WTC11 (cell line): ENCODE measurements at regions not wholly inside any gene's neighbourhood (a gene's known extent, or its start where the extent isn't known, plus 50 kb on each side); places are given as distances from the start of the nearest gene placed in this dataset.

ENCODE experiments used
- ATAC-seq: fragments of 200-7000 bp; cut with Tn5 transposase; 2 replicates; pipeline ENCODE4 v1.10.0; 2021; ENCODE audit warnings: mild to moderate bottlenecking, moderate library complexity
- CTCF ChIA-PET: fragments of 300-600 bp; sonication (Branson Sonifier 250); formaldehyde crosslinking; loops from one replicate; lab custom pipeline; 2021; ENCODE audit warnings: antibody characterized with exemption; lab: Charles Lee
- POLR2A ChIA-PET: fragments of 350-600 bp; sonication (Branson Sonifier 250); formaldehyde crosslinking; loops from one replicate; lab custom pipeline; 2021; ENCODE audit warnings: antibody characterized with exemption; lab: Charles Lee
- DNase-seq: peaks from one replicate; pipeline ENCODE4 v3.0.0; 2021; ENCODE audit warnings: low spot score
- H3K27ac Mint-ChIP-seq: 2 replicates; pipeline ENCODE4 v1.8.0; 2021; ENCODE audit warnings: mixed read lengths
- H3K27me3 Mint-ChIP-seq: 2 replicates; pipeline ENCODE4 v1.8.0; 2021; ENCODE audit warnings: low read depth, mild to moderate bottlenecking, moderate library complexity, mixed read lengths
- H3K36me3 Mint-ChIP-seq: 2 replicates; pipeline ENCODE4 v1.8.0; 2021; ENCODE audit warnings: mixed read lengths
- H3K4me1 Mint-ChIP-seq: 2 replicates; pipeline ENCODE4 v1.8.0; 2022; ENCODE audit warnings: mixed read lengths
- H3K4me3 Mint-ChIP-seq: 2 replicates; pipeline ENCODE4 v1.8.0; 2021; ENCODE audit warnings: mild to moderate bottlenecking, moderate library complexity, mixed read lengths
- H3K9me3 Mint-ChIP-seq: 2 replicates; pipeline ENCODE4 v1.8.0; 2021; ENCODE audit warnings: mixed read lengths
- ELF4 ChIP-seq: sonication (generic); formaldehyde crosslinking; IDR thresholded peaks from 2 replicates; pipeline ENCODE4 v1.8.1; 2022; ENCODE audit warnings: low read depth, mild to moderate bottlenecking, moderate library complexity, missing genetic modification reagents
- ETV6 ChIP-seq: sonication (generic); formaldehyde crosslinking; IDR thresholded peaks from 2 replicates; pipeline ENCODE4 v1.8.1; 2022; ENCODE audit warnings: mild to moderate bottlenecking, missing genetic modification reagents
- FOXK1 ChIP-seq: sonication (generic); formaldehyde crosslinking; IDR thresholded peaks from 2 replicates; pipeline ENCODE4 v1.8.0; 2022; ENCODE audit warnings: mild to moderate bottlenecking, moderate library complexity, missing genetic modification reagents
- GRHL2 ChIP-seq: fragments of 250-450 bp; sonication (Bioruptor Pico); IDR thresholded peaks from 2 replicates; pipeline ENCODE4 v1.8.0; 2022; ENCODE audit warnings: mild to moderate bottlenecking, moderate library complexity; ENCODE audit not compliant: insufficient replicate concordance, severe bottlenecking
- HMGA2 ChIP-seq: fragments of 250-450 bp; sonication (Bioruptor Pico); IDR thresholded peaks from 2 replicates; pipeline ENCODE4 v1.4.0; 2021; ENCODE audit warnings: mild to moderate bottlenecking, moderate library complexity
- IRF2 ChIP-seq: sonication (generic); formaldehyde crosslinking; IDR thresholded peaks from 2 replicates; pipeline ENCODE4 v1.8.0; 2022; ENCODE audit warnings: low read depth, missing genetic modification reagents, borderline replicate concordance
- KAT7 ChIP-seq: sonication (generic); formaldehyde crosslinking; IDR thresholded peaks from 2 replicates; pipeline ENCODE4 v1.8.1; 2023; ENCODE audit warnings: missing genetic modification reagents, mild to moderate bottlenecking, borderline replicate concordance
- MYBL2 ChIP-seq: sonication (generic); formaldehyde crosslinking; IDR thresholded peaks from 2 replicates; pipeline ENCODE4 v1.8.1; 2023; ENCODE audit warnings: mild to moderate bottlenecking, moderate library complexity, missing genetic modification reagents
- NR3C1 ChIP-seq: sonication (generic); formaldehyde crosslinking; conservative IDR thresholded peaks from 2 replicates; pipeline ENCODE4 v1.8.1; 2023; ENCODE audit warnings: low read depth, mild to moderate bottlenecking, missing genetic modification reagents
- RELA ChIP-seq: sonication (generic); formaldehyde crosslinking; IDR thresholded peaks from 2 replicates; pipeline ENCODE4 v1.8.1; 2022; ENCODE audit warnings: missing genetic modification reagents, mild to moderate bottlenecking, borderline replicate concordance
- SMAD3 ChIP-seq: sonication (generic); formaldehyde crosslinking; IDR thresholded peaks from 2 replicates; pipeline ENCODE4 v1.8.0; 2022; ENCODE audit warnings: missing genetic modification reagents, mild to moderate bottlenecking, borderline replicate concordance
- TCF7 ChIP-seq: sonication (generic); formaldehyde crosslinking; IDR thresholded peaks from 2 replicates; pipeline ENCODE4 v1.8.0; 2022; ENCODE audit warnings: mild to moderate bottlenecking, low read depth, missing genetic modification reagents, moderate library complexity
- TP53 ChIP-seq: sonication (generic); formaldehyde crosslinking; IDR thresholded peaks from 2 replicates; pipeline ENCODE4 v1.8.1; 2023; ENCODE audit warnings: mild to moderate bottlenecking, missing genetic modification reagents
- ZBTB21 ChIP-seq: sonication (generic); formaldehyde crosslinking; IDR thresholded peaks from 2 replicates; pipeline ENCODE4 v1.8.1; 2023; ENCODE audit warnings: mild to moderate bottlenecking, missing genetic modification reagents, borderline replicate concordance
- ZNF232 ChIP-seq: sonication (generic); formaldehyde crosslinking; IDR thresholded peaks from 2 replicates; pipeline ENCODE4 v1.8.0; 2022; ENCODE audit warnings: mild to moderate bottlenecking, missing genetic modification reagents
- ZNF317 ChIP-seq: sonication (generic); formaldehyde crosslinking; IDR thresholded peaks from 2 replicates; pipeline ENCODE4 v1.8.1; 2023; ENCODE audit warnings: low read depth, mild to moderate bottlenecking, moderate library complexity, missing genetic modification reagents, borderline replicate concordance
- ZNF396 ChIP-seq: fragments of 250-450 bp; sonication (Bioruptor Pico); IDR thresholded peaks from 2 replicates; pipeline ENCODE4 v1.8.0; 2021; ENCODE audit warnings: mild to moderate bottlenecking, moderate library complexity, borderline replicate concordance
- TF ChIP-seq, protein P1 (sequence below): fragments of 250-450 bp; sonication (Bioruptor Pico); IDR thresholded peaks from 2 replicates; pipeline ENCODE4 v1.9.0; 2021; ENCODE audit warnings: mild to moderate bottlenecking
- TF ChIP-seq, protein P2 (sequence below): sonication (generic); formaldehyde crosslinking; IDR thresholded peaks from 2 replicates; pipeline ENCODE4 v1.8.0; 2023; ENCODE audit warnings: mild to moderate bottlenecking, missing genetic modification reagents
- TF ChIP-seq, protein P3 (sequence below): sonication (generic); formaldehyde crosslinking; IDR thresholded peaks from 2 replicates; pipeline ENCODE4 v1.8.0; 2022; ENCODE audit warnings: mild to moderate bottlenecking, missing genetic modification reagents

GRCh38 chr2:224258059-224258458 is 143.8 kb downstream of the FAM124B start:
- Mint-ChIP-seq H3K4me1 (peaks cover 4% of the 10 kb centered on the region), H3K4me3 (no peak overlapping the region), H3K9me3 (no peaks in the 10 kb centered on the region), H3K27ac (no peak overlapping the region)
- no peak for ATAC-seq
- no peak for DNase-seq
- ChIA-PET CTCF (no interaction called here), POLR2A (no interaction called here)
- TF ChIP-seq ELF4 (CRISPR knock-in tag) = no peak
- TF ChIP-seq, all 79 proteins: peak for 0
- Mint-ChIP-seq H3K36me3 (no peaks in the 10 kb centered on the region), H3K27me3 (no peaks in the 10 kb centered on the region)

DNA sequence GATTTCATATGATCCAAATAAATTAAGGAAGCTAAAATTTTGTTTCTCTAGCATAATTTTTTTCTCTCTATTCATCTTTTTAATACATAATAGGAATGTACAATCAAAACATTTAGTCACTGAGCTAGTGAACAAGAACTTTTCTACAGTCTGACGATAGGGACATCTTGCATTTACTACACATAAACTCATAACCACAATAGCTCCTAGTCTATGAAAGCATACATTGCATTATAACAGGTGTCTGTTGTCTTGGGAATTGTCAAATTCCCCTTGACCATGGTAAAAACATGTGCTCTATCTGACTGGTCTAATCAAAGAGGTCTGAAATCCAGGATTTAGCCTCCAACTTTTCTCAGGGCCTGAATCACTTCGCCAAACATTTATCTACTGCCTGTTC is 144.8 kb downstream of the FAM124B start:
- CTCF ChIA-PET = no interaction called here
- Mint-ChIP-seq H3K4me3 (no peak overlapping the region), H3K9me3 (no peaks in the 10 kb centered on the region), H3K27me3 (no peaks in the 10 kb centered on the region), H3K27ac (no peak overlapping the region), H3K4me1 (peaks cover 3% of the 10 kb centered on the region)
- POLR2A ChIA-PET = no interaction called here
- no peak for DNase-seq
- ATAC-seq = no peak
- TF ChIP-seq ZNF396 (CRISPR knock-in tag) (no peak), ZNF232 (CRISPR knock-in tag) (no peak), MYBL2 (CRISPR knock-in tag) (no peak), TP53 (CRISPR knock-in tag) (no peak), HMGA2 (CRISPR knock-in tag) (no peak), KAT7 (CRISPR knock-in tag) (no peak)
- TF ChIP-seq, protein P1, sequence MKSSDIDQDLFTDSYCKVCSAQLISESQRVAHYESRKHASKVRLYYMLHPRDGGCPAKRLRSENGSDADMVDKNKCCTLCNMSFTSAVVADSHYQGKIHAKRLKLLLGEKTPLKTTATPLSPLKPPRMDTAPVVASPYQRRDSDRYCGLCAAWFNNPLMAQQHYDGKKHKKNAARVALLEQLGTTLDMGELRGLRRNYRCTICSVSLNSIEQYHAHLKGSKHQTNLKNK (CRISPR knock-in tag) = no peak
- TF ChIP-seq, protein P2, sequence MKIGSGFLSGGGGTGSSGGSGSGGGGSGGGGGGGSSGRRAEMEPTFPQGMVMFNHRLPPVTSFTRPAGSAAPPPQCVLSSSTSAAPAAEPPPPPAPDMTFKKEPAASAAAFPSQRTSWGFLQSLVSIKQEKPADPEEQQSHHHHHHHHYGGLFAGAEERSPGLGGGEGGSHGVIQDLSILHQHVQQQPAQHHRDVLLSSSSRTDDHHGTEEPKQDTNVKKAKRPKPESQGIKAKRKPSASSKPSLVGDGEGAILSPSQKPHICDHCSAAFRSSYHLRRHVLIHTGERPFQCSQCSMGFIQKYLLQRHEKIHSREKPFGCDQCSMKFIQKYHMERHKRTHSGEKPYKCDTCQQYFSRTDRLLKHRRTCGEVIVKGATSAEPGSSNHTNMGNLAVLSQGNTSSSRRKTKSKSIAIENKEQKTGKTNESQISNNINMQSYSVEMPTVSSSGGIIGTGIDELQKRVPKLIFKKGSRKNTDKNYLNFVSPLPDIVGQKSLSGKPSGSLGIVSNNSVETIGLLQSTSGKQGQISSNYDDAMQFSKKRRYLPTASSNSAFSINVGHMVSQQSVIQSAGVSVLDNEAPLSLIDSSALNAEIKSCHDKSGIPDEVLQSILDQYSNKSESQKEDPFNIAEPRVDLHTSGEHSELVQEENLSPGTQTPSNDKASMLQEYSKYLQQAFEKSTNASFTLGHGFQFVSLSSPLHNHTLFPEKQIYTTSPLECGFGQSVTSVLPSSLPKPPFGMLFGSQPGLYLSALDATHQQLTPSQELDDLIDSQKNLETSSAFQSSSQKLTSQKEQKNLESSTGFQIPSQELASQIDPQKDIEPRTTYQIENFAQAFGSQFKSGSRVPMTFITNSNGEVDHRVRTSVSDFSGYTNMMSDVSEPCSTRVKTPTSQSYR = no peak
- TF ChIP-seq, all 79 proteins: peak for 0
- H3K36me3 Mint-ChIP-seq = no peaks in the 10 kb centered on the region

DNA sequence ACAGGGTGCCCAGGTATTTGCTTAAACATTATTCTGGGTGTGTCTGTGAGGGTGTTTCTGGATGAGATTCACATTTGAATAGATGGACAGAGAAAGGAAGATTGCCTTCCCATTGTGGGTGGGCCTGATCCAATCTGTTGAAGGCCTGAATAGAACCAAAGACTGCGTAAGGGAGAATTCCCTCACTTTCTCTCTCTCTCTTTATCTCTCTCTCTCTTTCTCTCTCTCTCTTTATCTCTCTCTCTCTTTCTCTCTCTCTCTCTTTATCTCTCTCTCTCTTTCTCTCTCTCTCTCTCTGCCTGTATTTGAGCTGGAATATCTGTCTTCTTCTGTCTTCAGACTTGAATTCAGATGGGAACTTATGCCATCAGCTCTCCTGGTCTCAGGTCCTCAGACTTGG is 148.4 kb downstream of the FAM124B start:
- no peaks in the 10 kb centered on the region for H3K27me3 Mint-ChIP-seq
- DNase-seq (no peak), ATAC-seq (no peak)
- no peak overlapping the region for H3K27ac Mint-ChIP-seq
- no peak for TF ChIP-seq FOXK1 (CRISPR knock-in tag)
- no peak for TF ChIP-seq ZBTB21
- no peak for TF ChIP-seq RELA
- TF ChIP-seq, protein P1 (CRISPR knock-in tag) = no peak
- no peak for TF ChIP-seq GRHL2 (CRISPR knock-in tag)
- TF ChIP-seq, protein P3, sequence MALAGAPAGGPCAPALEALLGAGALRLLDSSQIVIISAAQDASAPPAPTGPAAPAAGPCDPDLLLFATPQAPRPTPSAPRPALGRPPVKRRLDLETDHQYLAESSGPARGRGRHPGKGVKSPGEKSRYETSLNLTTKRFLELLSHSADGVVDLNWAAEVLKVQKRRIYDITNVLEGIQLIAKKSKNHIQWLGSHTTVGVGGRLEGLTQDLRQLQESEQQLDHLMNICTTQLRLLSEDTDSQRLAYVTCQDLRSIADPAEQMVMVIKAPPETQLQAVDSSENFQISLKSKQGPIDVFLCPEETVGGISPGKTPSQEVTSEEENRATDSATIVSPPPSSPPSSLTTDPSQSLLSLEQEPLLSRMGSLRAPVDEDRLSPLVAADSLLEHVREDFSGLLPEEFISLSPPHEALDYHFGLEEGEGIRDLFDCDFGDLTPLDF (CRISPR knock-in tag) = no peak
- no peak for TF ChIP-seq ELF4 (CRISPR knock-in tag)
- TF ChIP-seq SMAD3 (CRISPR knock-in tag) = no peak
- TF ChIP-seq ZNF317 (CRISPR knock-in tag) = no peak
- no peak for TF ChIP-seq TCF7 (CRISPR knock-in tag)
- TF ChIP-seq KAT7 (CRISPR knock-in tag) = no peak
- TF ChIP-seq NR3C1 (CRISPR knock-in tag) = no peak
- no peak for TF ChIP-seq ETV6
- no peak for TF ChIP-seq IRF2
- H3K36me3 Mint-ChIP-seq = no peaks in the 10 kb centered on the region
- H3K4me3 Mint-ChIP-seq = no peak overlapping the region
- no peaks in the 10 kb centered on the region for H3K9me3 Mint-ChIP-seq
- ChIA-PET CTCF (no interaction called here), POLR2A (no interaction called here)
- H3K4me1 Mint-ChIP-seq = peaks cover 3% of the 10 kb centered on the region
